OCI-LY7 (cell line): ENCODE measurements at regions not wholly inside any gene's neighbourhood (a gene's known extent, or its start where the extent isn't known, plus 50 kb on each side); places are given as distances from the start of the nearest gene placed in this dataset.
"Not testable (repeated sequence)": the region's sequence is repeated elsewhere in the genome, so short reads cannot be mapped to it uniquely, and the experiment has no call there.

Experiments used
- BruUV-seq: library from RNA; stranded (reverse); fragments of 400-500 nt; replicated peaks from 2 replicates; lab custom pipeline; 2021; lab: Mats Ljungman, UMichigan
- CTCF ChIA-PET: fragments of 300-600 bp; sonication (Branson Sonifier 250); formaldehyde crosslinking; loops from one replicate; lab custom pipeline; 2022; ENCODE audit warnings: antibody characterized with exemption; ENCODE audit not compliant: unreplicated experiment; lab: Charles Lee
- POLR2A ChIA-PET: fragments of 300-600 bp; sonication (Branson Sonifier 250); formaldehyde crosslinking; loops from one replicate; lab custom pipeline; 2022; ENCODE audit warnings: antibody characterized with exemption; lab: Charles Lee
- DNase-seq: peaks from one replicate; pipeline ENCODE4 v3.0.0-alpha.2; 2015; ENCODE audit warnings: low spot score
- H2AFZ ChIP-seq: fragments of 200-600 bp; sonication (generic), shearing (Covaris generic); 2 replicates; pipeline ENCODE4 v1.6.1; 2014; ENCODE audit warnings: mild to moderate bottlenecking, antibody characterized with exemption, low read length, moderate library complexity
- H3K27ac ChIP-seq: fragments of 200-600 bp; sonication (generic); 2 replicates; pipeline ENCODE4 v1.5.1; 2014; ENCODE audit warnings: mixed run types, low read depth, mild to moderate bottlenecking, moderate library complexity, low read length, inconsistent platforms; ENCODE audit not compliant: poor library complexity, severe bottlenecking
- H3K36me3 ChIP-seq: fragments of 200-600 bp; sonication (generic); 2 replicates; pipeline ENCODE4 v1.6.1; 2014; ENCODE audit warnings: mild to moderate bottlenecking, antibody characterized with exemption, low read length, moderate library complexity, mixed read lengths; ENCODE audit not compliant: insufficient read depth
- H3K4me1 ChIP-seq: fragments of 200-600 bp; sonication (generic); 2 replicates; pipeline ENCODE4 v1.5.1; 2014; ENCODE audit warnings: mild to moderate bottlenecking, low read length; ENCODE audit not compliant: insufficient read depth, poor library complexity, severe bottlenecking
- H3K4me2 ChIP-seq: fragments of 200-600 bp; sonication (generic); 2 replicates; pipeline ENCODE4 v1.6.1; 2014; ENCODE audit warnings: mild to moderate bottlenecking, low read length
- H3K4me3 ChIP-seq: fragments of 200-600 bp; sonication (generic); 2 replicates; pipeline ENCODE4 v1.5.1; 2014; ENCODE audit warnings: mild to moderate bottlenecking, low read depth, low read length; ENCODE audit not compliant: poor library complexity, severe bottlenecking
- H3K79me2 ChIP-seq: fragments of 200-600 bp; sonication (generic); 2 replicates; pipeline ENCODE4 v1.6.1; 2016; ENCODE audit warnings: low read depth, mild to moderate bottlenecking, low read length, moderate library complexity, mixed read lengths; ENCODE audit not compliant: insufficient read depth
- H3K9me2 ChIP-seq: fragments of 200-600 bp; sonication (generic); 2 replicates; pipeline ENCODE4 v1.6.1; 2016; ENCODE audit warnings: mild to moderate bottlenecking, low read length, mixed read lengths; ENCODE audit not compliant: insufficient read depth
- H3K9me3 ChIP-seq: fragments of 200-600 bp; sonication (generic); 2 replicates; pipeline ENCODE4 v1.6.1; 2014; ENCODE audit warnings: mild to moderate bottlenecking, mixed run types, low read length, mixed read lengths
- H4K20me1 ChIP-seq: fragments of 200-600 bp; sonication (generic); 2 replicates; pipeline ENCODE4 v1.6.1; 2014; ENCODE audit warnings: mild to moderate bottlenecking, antibody characterized with exemption, low read length, moderate library complexity, mixed read lengths; ENCODE audit not compliant: insufficient read depth
- CTCF ChIP-seq: fragments of 200-600 bp; sonication (generic); conservative IDR thresholded peaks from 2 replicates; pipeline ENCODE4 v1.5.1; 2014; ENCODE audit warnings: mild to moderate bottlenecking, antibody characterized with exemption, low read length, moderate library complexity, mixed read lengths
- EZH2phosphoT487 ChIP-seq: fragments of 200-600 bp; sonication (generic); IDR thresholded peaks from 2 replicates; pipeline ENCODE4 v1.6.1; 2018; ENCODE audit warnings: low read depth, borderline replicate concordance, mild to moderate bottlenecking, mixed run types, antibody characterized with exemption, low read length, moderate library complexity, mixed read lengths
- intact Hi-C: fragments of 100-400 bp; cut with micrococcal nuclease; formaldehyde crosslinking; loops from one replicate; pipeline ENCODE4 v1.10.0; 2022; ENCODE audit not compliant: unreplicated experiment

- ChIA-PET POLR2A (no interaction called here), CTCF (interaction anchor here (0.6 kb wide), 1 partner anchor 193 kb away, joined by 3 read pairs; no protein-coding TSS in a partner anchor)
- no peaks in the 10 kb centered on the region for H3K36me3 ChIP-seq
- H3K27ac ChIP-seq, result no peak overlapping the region
- no peaks in the 10 kb centered on the region for H4K20me1 ChIP-seq
- no TSS peak for BruUV-seq
- H3K9me2 ChIP-seq, result no peaks in the 10 kb centered on the region
- H3K4me3 ChIP-seq, result no peak overlapping the region
- no peaks in the 10 kb centered on the region for H3K9me3 ChIP-seq
- no peak for DNase-seq
- intact Hi-C loops, result no loop called here
- H2AFZ ChIP-seq, result no peak overlapping the region
- no peaks in the 10 kb centered on the region for H3K79me2 ChIP-seq
- no peak overlapping the region for H3K4me2 ChIP-seq
- H3K4me1 ChIP-seq, result no peaks in the 10 kb centered on the region
- TF ChIP-seq EZH2phosphoT487 (no peak), CTCF (no peak)
Measured at GRCh38 chr2:239829326-239829725, 195.8 kb downstream of the NDUFA10 start.

- CTCF ChIA-PET, H2AFZ ChIP-seq, H3K9me3 ChIP-seq, H3K4me2 ChIP-seq, H3K9me2 ChIP-seq, BruUV-seq, POLR2A ChIA-PET, H3K27ac ChIP-seq, H3K36me3 ChIP-seq, H4K20me1 ChIP-seq, H3K79me2 ChIP-seq, DNase-seq, H3K4me1 ChIP-seq, H3K4me3 ChIP-seq, intact Hi-C loops: not testable (repeated sequence)
Measured at GRCh38 chr2:239828973-239829275, 196.2 kb downstream of the NDUFA10 start.

- Histone ChIP-seq H2AFZ (no peak overlapping the region), H3K4me1 (no peaks in the 10 kb centered on the region), H4K20me1 (no peaks in the 10 kb centered on the region), H3K79me2 (no peaks in the 10 kb centered on the region), H3K9me3 (no peaks in the 10 kb centered on the region), H3K4me3 (no peak overlapping the region), H3K4me2 (no peak overlapping the region), H3K9me2 (no peaks in the 10 kb centered on the region), H3K36me3 (no peaks in the 10 kb centered on the region), H3K27ac (no peak overlapping the region)
- no TSS peak for BruUV-seq
- ChIA-PET POLR2A (no interaction called here), CTCF (no interaction called here)
- TF ChIP-seq EZH2phosphoT487 (no peak), CTCF (no peak)
- DNase-seq, result no peak
- intact Hi-C loops, result no loop called here
Measured at GRCh38 chr2:239828192-239828972, 196.8 kb downstream of the NDUFA10 start.
